ENCODE measurements at regions not wholly inside any gene's neighbourhood (a gene's known extent, or its start where the extent isn't known, plus 50 kb on each side); places are given as distances from the start of the nearest gene placed in this dataset.

GRCh38 chr5:29780401-29780800 is 1413.1 kb upstream of the CDH6 start:
- DNase-seq: peak; percentile 69

GRCh38 chr5:29779141-29779540 is 1414.3 kb upstream of the CDH6 start:
- DNase-seq: no peak

- no peak for DNase-seq
These were observed 1416.1 kb upstream of the CDH6 start for GRCh38 chr5:29777373-29777772.

- no peak for DNase-seq
These were observed 1422.5 kb upstream of the CDH6 start for GRCh38 chr5:29770936-29771335.

GRCh38 chr5:29769474-29769873 is 1424.0 kb upstream of the CDH6 start:
- DNase-seq: no peak

- DNase-seq: no peak
These were observed 1434.5 kb upstream of the CDH6 start for GRCh38 chr5:29758986-29759421.

GRCh38 chr5:29750453-29750852 is 1443.0 kb upstream of the CDH6 start:
- DNase-seq: no peak

- no peak for DNase-seq
These were observed 1448.9 kb upstream of the CDH6 start for GRCh38 chr5:29744618-29745017.

- no peak for DNase-seq
These were observed 1472.5 kb upstream of the CDH6 start for GRCh38 chr5:29720954-29721353.

- no peak for DNase-seq
These were observed 1474.3 kb upstream of the CDH6 start for GRCh38 chr5:29719171-29719570.

GRCh38 chr5:29715167-29715566 is 1478.3 kb upstream of the CDH6 start:
- DNase-seq: no peak

GRCh38 chr5:29702875-29703274 is 1490.6 kb upstream of the CDH6 start:
- no peak for DNase-seq

GRCh38 chr5:29701600-29701999 is 1491.9 kb upstream of the CDH6 start:
- DNase-seq: no peak

- no peak for DNase-seq
These were observed 1495.6 kb upstream of the CDH6 start for GRCh38 chr5:29697785-29698414.

- DNase-seq: no peak
These were observed 1496.2 kb upstream of the CDH6 start for GRCh38 chr5:29697278-29697677.

- DNase-seq: no peak
These were observed 1520.8 kb upstream of the CDH6 start for GRCh38 chr5:29672678-29673077.

GRCh38 chr5:29662876-29663275 is 1530.6 kb upstream of the CDH6 start:
- DNase-seq: no peak

- DNase-seq: no peak
These were observed 1538.5 kb upstream of the CDH6 start for GRCh38 chr5:29654954-29655353.

GRCh38 chr5:29649321-29649720 is 1544.2 kb upstream of the CDH6 start:
- DNase-seq: no peak

GRCh38 chr5:29642601-29643000 is 1550.9 kb upstream of the CDH6 start:
- DNase-seq: no peak

GRCh38 chr5:29614206-29614605 is 1579.3 kb upstream of the CDH6 start:
- no peak for DNase-seq

- no peak for DNase-seq
These were observed 1605.2 kb upstream of the CDH6 start for GRCh38 chr5:29588236-29588635.

GRCh38 chr5:29587832-29588231 is 1605.7 kb upstream of the CDH6 start:
- no peak for DNase-seq

- no peak for DNase-seq
These were observed 1625.5 kb upstream of the CDH6 start for GRCh38 chr5:29568028-29568427.

- DNase-seq: no peak
These were observed 1631.9 kb upstream of the CDH6 start for GRCh38 chr5:29561564-29561963.

- no peak for DNase-seq
These were observed 1643.0 kb upstream of the CDH6 start for GRCh38 chr5:29550523-29550922.
